HCEC 1CT (cell line): ENCODE measurements at regions not wholly inside any gene's neighbourhood (a gene's known extent, or its start where the extent isn't known, plus 50 kb on each side); places are given as distances from the start of the nearest gene placed in this dataset.
"Not testable (repeated sequence)": the region's sequence is repeated elsewhere in the genome, so short reads cannot be mapped to it uniquely, and the experiment has no call there.

Experiments
- DNase-seq: peaks from one replicate; pipeline ENCODE4 v3.0.0-alpha.2; 2017

DNA sequence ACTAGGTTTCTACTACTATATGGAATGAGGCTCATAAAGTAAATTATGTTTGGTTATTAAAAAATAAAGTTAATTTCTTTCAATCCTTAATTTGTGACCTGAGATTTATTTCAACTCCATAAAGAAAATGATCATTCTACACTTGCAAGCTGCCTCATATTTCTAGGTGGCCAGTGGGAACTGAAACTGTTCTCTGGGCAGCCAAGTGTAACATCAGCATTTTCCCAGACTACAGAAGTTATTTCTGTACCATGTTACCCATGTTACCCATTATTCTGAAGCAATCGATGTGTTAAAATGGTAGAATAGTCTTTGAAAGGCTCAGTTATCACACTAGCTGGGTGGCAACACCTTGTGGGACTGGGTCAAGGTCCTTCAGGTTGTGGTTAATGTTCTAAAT is 139.3 kb upstream of the FBXO11 start:
- DNase-seq, result no peak

DNA sequence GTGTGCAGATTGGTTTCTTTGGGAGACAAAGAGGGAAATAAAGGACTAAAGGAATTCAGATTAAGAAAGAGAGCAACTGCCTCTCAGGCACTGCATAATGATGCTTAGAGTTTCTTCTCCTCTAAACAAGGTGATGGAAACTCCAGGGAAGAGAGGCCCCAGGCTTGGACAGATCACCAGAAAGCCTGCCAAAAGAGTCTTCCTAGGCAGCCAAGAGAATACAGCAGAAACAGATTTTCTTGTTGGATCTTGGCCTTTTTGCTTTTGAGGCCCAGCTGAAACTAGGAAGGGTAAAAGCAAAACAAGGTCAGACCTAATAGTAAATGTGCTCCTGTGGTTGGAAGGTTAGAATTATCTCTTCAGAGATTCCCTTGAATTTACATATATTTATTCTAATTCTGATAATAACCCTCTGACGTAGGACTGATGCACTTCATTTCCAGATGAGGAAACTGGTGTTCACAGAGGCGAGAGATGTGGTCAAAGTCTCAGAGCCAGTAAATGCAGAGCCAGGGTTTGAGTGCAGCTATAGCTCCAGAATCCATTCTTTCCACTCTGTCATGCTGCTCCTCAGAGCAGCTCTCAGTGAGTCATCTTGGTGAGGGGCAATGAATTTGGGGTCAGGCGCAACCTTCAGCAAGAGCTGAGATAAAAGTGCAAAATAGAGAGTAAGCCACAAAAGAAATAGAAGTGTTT is 142.3 kb upstream of the FBXO11 start:
- DNase-seq, result no peak

DNA sequence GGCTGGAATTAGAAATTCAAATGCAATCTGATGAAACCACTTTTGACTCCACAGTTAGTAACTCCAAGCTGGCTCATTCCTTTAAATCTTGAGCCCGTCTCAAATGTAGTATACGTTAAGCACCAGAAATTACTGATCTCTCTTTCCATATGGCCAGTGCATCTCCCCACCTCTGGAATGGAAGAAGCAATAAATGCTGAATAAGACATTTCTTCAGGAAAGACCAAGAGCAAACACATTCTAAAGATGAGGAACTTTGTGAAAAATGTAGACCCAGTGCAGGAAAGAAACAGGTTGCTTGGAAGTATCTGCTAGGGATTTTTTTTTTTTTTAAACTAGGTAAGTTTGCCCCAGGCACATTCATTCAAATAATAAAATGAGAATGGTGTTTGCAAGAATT is 143.1 kb upstream of the FBXO11 start:
- DNase-seq, result no peak

DNA sequence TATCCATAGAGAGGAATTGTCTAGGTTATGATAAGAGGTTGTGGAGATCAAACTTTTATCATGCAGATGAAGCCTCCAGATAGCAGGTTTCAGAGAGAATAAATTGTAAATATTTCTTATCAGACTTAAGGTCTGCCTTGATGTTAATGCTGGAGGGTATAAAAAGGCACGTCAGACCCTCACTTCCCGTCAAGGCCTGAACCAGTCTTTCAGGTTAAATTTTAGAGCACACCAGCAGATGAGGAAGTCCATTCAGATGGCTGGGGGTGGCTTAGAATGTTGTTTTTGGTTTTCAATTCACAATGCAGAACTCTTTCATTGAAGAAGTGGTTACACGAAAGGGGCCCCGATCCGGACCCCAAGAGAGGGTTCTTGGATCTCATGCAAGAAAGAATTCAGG is 144.4 kb upstream of the FBXO11 start:
- no peak for DNase-seq

DNA sequence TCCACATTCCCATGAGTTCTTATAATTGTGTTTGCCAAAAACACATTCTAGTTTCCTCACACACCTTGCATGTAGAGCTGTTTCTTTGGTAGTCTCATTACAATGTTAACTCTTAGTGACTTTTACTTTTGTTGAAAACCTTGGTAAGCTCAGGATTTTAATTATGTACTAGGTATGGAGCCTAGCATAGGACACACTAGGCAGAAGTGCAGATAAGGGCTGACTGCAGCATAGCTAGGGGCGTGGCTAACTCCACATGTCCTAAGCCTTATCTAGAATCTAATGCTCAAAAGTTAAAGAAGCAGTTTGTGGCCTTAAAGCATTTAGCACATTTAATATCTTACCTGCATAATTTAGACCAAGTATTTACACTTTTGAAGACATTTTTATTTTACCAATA is 153.7 kb upstream of the FBXO11 start:
- DNase-seq, result no peak

DNA sequence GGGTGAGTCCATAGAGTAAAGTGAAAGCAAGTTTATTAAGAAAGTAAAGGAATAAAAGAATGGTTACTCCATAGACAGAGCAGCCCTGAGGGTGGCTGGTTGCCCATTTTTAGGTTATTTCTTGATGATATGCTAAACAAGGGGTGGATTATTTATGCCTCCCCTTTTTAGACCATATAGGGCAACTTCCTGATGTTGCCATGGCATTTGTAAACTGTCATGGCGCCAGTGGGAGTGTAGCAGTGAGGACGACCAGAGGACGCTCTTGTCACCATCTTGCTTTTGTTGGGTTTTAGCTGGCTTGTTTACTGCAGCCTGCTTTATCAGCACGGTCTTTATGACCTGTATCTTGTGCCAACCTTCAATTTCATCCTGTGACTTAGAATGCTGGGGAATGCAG is 155.4 kb upstream of the FBXO11 start:
- DNase-seq, result not testable (repeated sequence)

DNA sequence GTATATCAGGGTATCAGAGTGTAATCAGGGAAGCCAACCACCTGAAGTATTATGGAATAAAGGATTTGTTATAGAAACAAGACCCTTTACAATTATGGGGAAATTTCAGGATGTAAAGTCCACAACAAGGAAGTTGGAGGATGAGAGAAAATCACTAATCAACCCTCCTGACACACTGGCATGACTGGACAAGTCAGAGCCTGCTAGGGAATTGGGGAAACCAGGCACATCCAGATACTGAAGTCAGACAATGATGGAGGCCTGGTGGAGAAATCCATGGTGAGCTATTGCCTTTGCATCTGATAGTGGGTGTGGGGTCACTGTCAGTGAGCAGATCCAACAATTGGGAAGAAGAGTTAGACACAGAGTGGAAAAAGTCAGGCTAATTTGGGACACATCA is 158.8 kb upstream of the FBXO11 start:
- DNase-seq, result no peak

DNA sequence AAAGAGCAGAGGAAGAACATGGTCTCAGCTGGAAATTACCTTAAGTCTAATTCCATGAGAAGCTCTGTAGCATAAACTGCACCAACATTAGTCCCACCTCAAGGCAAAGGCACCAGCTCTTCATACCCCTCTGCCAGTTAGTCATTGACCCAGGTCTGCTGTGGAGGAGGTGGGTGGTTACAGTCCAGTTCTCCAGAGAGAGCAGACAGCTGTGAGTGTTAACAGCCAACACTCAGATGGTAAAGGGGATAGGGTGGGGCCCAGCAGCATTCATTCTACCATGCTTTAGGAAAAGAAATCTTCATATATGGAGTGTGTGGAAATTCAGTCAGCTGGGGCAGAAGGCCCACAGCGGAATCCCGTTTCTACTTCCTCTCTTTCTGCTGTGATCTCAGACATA is 159.7 kb upstream of the FBXO11 start:
- DNase-seq, result no peak

DNA sequence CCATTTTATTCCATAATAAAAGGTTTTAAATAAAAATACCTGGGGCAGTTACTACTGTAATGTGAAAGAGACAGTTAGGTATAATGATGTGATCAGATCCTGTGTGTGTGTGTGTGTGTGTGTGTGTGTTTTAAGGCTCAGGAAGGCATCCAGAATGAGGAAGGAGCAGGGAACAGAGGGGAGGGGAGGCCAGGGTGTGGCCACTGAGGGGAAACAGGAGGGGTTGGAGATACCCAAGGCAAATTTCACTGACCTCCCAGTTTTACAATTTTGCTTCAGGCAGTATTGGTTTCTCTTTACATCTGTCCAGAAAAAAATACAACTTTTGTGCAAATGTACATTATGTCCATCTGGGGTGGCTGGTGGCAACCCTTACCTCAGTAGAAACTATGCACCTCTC is 163.5 kb upstream of the FBXO11 start:
- no peak for DNase-seq

DNA sequence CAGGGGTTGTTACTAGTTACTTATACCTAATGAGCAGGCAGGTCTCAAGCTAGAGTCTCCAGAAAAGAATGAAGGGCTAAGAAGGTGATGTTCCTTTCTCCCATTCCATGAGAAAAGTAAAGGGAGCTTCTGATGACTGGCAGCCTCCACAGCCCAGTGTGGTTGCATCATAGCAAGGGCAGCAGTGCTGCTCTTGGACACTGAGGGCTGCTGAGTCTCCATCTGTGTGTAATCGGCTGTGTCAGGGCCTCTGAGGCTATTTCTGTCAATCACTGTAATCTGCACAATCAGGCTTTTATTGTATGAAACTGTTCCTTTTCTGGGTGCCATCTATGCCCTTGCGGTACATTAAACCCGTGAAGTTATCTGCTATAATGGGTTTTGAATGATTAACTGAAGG is 164.1 kb upstream of the FBXO11 start:
- no peak for DNase-seq

DNA sequence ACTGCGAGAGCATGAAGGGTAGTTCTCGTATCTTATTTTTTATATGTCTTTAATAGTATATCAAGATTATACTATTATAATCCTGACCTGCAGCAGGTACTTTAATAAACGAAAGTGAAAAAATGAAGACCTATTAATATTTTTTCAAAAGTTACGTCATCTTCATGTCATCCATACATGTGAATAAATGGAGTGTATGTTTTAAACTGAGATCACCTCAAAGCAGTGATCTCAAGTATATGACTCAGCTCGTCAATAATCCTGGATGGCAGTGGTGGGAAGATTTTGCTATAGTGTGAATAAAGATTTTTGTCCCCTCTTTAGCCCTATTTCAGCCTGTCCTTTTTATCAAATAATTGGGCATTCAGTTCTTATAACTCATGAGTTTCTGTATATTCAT is 166.3 kb upstream of the FBXO11 start:
- no peak for DNase-seq

DNA sequence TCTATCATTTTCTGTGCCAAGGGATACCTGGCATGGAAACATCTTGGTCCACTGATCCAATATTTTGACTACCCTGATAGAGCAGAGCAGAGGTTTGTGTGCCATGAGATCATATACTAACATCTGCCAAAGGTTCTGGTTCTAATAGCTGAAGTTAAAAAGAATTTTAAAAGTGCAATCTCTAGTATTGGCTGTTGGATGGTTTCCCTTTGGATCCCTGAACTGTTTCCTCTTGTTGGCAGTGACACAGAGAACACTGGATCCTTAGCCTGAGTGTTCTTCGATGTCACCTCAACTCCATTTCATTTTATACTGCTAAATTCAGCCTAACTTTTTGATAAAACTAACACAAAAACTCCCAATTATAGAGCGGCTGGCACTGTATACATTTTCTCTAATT is 169.3 kb upstream of the FBXO11 start:
- no peak for DNase-seq

DNA sequence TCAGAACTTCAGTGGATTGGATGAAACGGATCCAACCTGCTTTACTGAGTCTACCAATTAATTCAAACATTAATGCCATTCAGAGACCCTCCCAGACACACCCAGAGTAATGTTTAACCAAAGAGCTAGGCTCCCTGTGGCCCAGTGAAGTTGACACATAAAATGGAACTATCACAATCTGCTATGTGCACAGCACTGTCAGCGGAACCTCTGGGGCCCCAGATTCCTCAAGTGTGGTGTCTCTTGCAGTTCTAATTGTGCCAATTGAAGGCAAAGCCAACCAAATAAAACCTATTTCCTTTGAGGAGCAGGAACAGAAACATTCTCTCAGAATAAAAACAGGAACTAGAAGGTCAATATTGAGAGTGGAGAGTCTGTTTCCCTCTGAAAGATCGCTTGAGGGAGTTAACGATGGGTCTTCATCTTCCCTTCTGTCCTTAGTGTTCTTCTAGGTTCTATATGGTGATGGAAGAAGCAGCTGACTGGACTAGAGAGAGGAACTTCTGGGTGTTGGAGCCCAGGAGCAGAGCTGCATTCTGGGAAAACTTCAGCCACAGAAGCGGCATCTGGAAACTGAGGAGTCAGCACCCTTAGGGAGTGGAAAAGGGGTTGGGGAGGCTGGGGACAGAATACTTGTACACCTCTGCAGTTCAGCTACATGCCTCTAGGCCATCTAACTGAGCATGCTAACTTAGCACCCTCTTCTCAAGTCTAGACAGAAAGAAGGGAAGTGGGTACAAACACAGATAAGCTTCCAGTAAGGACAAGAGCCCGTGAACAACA is 174.4 kb upstream of the FBXO11 start:
- no peak for DNase-seq

DNA sequence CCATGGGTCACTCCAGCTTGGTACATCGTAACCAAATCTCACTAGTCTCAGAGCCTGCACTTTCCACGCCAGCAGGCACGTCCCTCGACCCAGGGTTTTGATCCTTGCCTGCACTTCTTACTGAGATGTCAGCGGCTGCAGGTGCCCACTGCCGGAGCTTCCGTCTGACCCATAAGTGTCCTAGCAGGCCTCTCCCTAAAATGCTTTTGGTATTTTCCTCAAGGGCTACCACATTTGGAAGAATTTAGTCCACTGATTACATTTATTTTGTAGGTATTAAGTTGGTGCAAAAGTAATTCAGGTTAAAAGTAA is 175.0 kb upstream of the FBXO11 start:
- DNase-seq, result no peak

DNA sequence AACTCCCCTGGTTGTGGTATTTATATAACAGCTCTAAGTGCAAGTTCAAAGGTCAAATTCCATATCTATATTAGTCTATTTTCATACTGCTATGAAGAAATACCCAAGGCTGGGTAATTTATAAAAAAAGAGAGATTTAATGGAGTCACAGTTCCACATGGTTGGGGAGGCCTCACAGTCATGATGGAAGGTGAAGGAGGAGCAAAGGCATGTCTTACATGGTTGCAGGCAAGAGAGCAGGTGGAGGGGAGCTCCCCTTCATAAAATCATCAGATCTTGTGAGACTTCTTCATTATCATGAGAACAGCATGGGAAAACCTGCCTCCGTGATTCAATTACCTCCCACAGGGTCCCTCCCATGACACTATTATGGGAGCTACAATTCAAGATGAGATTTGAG is 179.6 kb upstream of the FBXO11 start:
- no peak for DNase-seq

DNA sequence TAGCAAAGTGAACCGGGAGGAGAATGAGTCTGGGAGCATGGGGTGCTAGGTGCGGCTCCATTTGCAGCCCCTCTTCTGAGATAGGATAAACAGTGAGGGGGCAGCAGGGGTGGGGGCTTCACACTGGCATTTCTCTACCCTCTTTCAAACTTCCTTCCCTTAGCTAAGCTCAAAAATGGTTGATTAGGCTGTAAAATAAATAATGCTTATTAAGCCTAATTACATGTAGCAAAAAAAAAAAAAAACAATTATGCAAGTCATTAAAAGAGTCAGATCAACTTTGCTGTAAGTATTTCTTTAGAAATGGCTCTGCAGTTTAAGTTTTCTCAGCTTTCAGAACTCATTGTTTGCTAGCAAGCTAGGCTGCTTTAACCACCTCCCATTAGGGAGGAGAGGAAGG is 182.7 kb upstream of the FBXO11 start:
- no peak for DNase-seq

DNA sequence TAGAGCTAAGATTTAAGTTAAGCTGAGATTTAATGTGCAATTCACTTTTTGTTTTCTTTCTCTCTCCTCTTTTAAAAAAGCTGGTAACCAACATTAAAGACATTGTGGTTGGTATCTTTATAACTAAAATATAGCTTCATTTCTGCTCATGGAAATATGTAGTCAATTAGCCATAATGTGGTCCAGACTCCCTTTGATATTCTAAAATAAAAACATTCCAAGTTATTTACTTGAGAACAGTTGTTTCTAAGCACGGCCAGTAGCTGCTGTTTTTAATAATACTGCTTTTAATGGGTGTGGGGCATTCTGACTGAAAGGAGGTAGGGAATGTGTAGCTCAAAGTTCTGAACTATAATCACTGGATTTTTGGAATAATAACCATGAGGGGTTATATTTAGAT is 183.3 kb upstream of the FBXO11 start:
- no peak for DNase-seq

DNA sequence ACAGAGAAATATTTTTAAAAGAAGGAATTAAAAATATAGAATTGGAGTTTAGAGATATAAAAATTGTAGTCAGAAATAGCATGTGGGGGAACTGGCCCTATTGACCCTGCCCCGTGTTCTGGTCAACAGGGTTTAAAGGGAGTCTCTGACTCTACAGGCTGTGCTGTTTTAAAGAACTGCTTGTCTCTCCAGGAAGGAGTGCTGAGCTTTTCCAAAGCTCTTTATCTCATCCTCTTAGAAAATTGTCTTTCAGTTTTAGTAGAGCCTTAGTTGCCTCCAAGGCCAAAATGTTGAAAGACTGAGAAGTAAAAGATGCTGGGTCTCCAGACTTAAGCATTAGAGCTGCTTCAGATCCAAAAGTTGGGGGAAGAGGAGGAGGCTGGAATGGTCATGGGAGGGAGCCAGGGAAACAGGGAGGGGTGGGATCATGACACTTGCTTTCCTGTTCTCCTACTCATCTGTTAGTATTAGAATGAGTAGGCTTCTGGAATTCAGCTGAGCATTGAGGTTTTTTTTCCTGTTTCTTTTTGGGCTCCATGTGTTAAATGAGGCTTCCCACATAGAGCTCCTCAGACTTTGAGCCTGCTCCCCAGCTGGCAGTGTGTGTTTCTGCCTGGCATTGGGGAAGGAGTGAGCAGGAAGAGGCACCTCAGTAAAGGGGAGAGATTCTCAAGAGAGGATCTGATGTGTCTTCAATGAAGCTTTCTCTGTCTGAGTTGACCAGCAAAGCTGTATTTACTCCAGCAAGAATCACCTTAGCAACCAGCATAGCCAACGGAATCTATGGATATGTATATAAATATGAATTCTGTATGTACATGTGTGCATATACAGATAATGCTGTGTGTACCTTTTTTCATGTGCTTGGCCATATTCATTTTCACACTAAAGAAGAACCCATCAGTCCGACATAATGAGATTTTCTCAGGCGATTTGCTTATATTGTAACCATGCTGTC is 186.8 kb upstream of the FBXO11 start:
- peak; percentile 42 for DNase-seq

DNA sequence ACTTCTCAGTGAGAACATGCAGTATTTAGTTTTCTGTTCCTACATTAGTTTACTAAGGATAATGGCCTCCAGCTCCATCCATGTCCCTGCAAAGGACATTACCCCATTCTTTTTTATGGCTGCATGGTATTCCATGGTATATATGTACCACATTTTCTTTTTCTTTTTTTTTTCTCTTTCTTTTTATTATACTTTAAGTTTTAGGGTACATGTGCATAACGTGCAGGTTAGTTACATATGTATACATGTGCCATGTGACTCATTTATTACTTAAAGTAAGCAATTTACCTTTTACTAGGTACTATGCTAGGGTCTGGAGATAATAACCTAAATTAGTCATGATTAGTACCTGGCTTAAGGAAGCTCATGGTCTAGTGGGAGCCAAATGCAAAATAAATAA is 190.5 kb upstream of the FBXO11 start:
- not testable (repeated sequence) for DNase-seq

DNA sequence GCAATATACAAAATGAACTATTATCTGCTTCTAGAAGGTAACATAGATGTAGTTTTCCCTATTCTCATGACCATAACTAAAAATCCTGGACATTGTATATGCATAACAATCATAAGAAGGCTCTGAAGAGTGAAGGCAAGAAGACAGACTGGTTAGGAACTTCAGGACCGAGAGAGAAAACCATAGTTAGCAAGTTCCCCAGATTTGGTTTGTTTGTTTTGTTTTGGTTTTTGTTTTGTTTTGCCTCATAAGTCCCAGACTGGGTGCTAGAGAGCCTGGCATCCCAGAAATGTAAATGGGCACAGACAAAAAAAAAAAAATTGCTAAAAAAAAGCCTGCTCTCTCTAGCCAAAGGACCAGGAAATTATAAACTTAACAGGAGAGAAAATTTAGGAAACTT is 192.2 kb upstream of the FBXO11 start:
- DNase-seq, result no peak

DNA sequence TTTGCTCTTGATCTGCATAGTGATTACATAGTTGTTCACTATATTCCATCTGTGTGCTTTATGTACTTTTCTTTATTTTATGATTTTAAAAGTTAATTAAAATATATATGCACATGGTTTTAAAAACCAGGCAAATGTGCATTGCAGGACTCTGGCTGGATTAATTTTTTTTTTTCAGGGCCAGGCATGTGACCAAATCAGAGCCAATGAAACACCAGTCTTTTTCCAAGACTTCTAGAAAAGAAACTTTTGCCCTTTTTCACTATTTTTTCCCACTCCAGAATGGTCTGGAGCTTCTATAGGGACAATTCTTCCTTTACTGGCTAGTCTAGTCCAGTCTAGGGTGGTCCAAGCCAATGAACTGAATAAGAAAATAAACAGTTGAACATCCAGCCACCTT is 198.1 kb upstream of the FBXO11 start:
- DNase-seq, result no peak

DNA sequence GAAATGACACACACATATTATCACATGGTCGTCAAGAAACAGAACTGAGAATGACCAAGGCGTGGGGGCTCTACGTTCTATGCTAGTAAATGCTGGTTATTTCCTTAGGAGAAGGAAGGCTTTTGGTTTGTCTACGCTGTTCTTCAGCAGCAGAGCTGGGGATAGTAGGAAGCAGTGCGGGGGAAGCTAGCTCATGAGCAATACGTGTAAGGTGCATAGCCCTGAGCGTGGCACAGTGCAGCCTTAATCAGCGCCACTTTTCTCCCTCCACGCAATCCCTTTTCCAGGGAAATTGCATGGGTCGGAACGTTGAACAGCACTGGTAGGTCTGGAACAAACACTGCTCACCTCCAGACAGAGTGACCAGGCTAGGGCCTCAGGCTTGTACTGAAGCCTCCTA is 199.6 kb upstream of the FBXO11 start:
- no peak for DNase-seq

DNA sequence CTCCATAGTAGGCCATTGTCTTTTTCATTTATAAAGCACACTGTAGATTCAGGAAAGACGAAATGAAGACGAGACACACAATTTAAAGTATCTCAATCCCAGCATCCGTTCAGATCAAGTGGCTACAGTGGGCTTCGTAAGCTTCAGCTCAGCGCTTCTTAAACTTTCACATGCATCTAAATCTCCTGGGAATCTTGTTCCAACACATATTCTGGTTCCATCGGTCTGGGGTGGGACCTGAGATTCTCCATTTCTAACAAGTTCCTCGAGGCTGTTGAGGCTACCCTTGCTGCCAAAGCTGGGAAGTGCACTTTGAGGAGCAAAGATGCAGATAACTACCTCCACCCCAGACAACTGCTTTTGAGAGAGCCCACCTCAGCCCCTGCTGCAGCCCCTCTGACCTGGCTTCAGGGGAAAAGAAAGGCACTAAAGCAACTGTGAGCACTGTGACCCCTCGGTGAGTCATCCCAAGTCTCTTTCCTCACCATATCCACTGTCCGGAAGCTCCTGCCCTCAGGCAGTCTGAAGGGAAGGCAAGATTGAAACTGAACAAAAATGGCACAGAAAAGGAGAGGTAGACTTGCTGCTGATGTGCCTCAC is 201.1 kb upstream of the FBXO11 start:
- peak; percentile 86 for DNase-seq
